ENCODE measurements at regions not wholly inside any gene's neighbourhood (a gene's known extent, or its start where the extent isn't known, plus 50 kb on each side); places are given as distances from the start of the nearest gene placed in this dataset.
"Not testable (repeated sequence)": the region's sequence is repeated elsewhere in the genome, so short reads cannot be mapped to it uniquely, and the experiment has no call there.

GRCh38 chr1:79271759-79272158 lies 265.2 kb upstream of the ADGRL4 start:
- no peak for DNase-seq (ENCODE audit: low read depth in 2 of 2)

GRCh38 chr1:79264975-79265818 lies 258.7 kb upstream of the ADGRL4 start:
- DNase-seq (ENCODE audit: low read depth in 2 of 2) = no peak

- no peak for DNase-seq (ENCODE audit: low read depth in 2 of 2)
These were observed 257.8 kb upstream of the ADGRL4 start for GRCh38 chr1:79264285-79264684.

- no peak for DNase-seq (ENCODE audit: low read depth in 2 of 2)
These were observed 256.3 kb upstream of the ADGRL4 start for GRCh38 chr1:79262745-79263258.

- DNase-seq (ENCODE audit: low read depth in 2 of 2) = peak; percentile 52
These were observed 253.1 kb upstream of the ADGRL4 start for GRCh38 chr1:79259390-79260336.

- DNase-seq (ENCODE audit: low read depth in 2 of 2) = no peak
These were observed 248.9 kb upstream of the ADGRL4 start for GRCh38 chr1:79255421-79255820.

GRCh38 chr1:79252598-79252997 lies 246.1 kb upstream of the ADGRL4 start:
- DNase-seq (ENCODE audit: low read depth in 2 of 2) = no peak

GRCh38 chr1:79239840-79240239 lies 233.3 kb upstream of the ADGRL4 start:
- no peak for DNase-seq (ENCODE audit: low read depth in 2 of 2)

GRCh38 chr1:79235301-79236002 lies 228.9 kb upstream of the ADGRL4 start:
- peak in 1 of 2 donors; percentile 38 for DNase-seq (ENCODE audit: low read depth in 2 of 2)

- no peak for DNase-seq (ENCODE audit: low read depth in 2 of 2)
These were observed 226.3 kb upstream of the ADGRL4 start for GRCh38 chr1:79232818-79233217.

GRCh38 chr1:79230751-79231150 lies 224.2 kb upstream of the ADGRL4 start:
- DNase-seq (ENCODE audit: low read depth in 2 of 2) = not testable (repeated sequence)

- DNase-seq (ENCODE audit: low read depth in 2 of 2) = no peak
These were observed 220.4 kb upstream of the ADGRL4 start for GRCh38 chr1:79226963-79227362.

GRCh38 chr1:79224537-79224936 lies 218.0 kb upstream of the ADGRL4 start:
- no peak for DNase-seq (ENCODE audit: low read depth in 2 of 2)

- no peak for DNase-seq (ENCODE audit: low read depth in 2 of 2)
These were observed 214.0 kb upstream of the ADGRL4 start for GRCh38 chr1:79220509-79220908.

GRCh38 chr1:79215311-79215710 lies 208.8 kb upstream of the ADGRL4 start:
- no peak for DNase-seq (ENCODE audit: low read depth in 2 of 2)

- DNase-seq (ENCODE audit: low read depth in 2 of 2) = no peak
These were observed 201.3 kb upstream of the ADGRL4 start for GRCh38 chr1:79207786-79208185.

GRCh38 chr1:79207331-79207730 lies 200.8 kb upstream of the ADGRL4 start:
- no peak for DNase-seq (ENCODE audit: low read depth in 2 of 2)

- peak in 1 of 2 donors; percentile 10 for DNase-seq (ENCODE audit: low read depth in 2 of 2)
These were observed 198.4 kb upstream of the ADGRL4 start for GRCh38 chr1:79204779-79205479.

- DNase-seq (ENCODE audit: low read depth in 2 of 2) = peak; percentile 35 to 83
These were observed 192.3 kb upstream of the ADGRL4 start for GRCh38 chr1:79198832-79199231.

- peak; percentile 71 to 83 for DNase-seq (ENCODE audit: low read depth in 2 of 2)
These were observed 190.9 kb upstream of the ADGRL4 start for GRCh38 chr1:79197421-79197820.

GRCh38 chr1:79196211-79196610 lies 189.7 kb upstream of the ADGRL4 start:
- no peak for DNase-seq (ENCODE audit: low read depth in 2 of 2)

All from lung microvascular endothelial cell (primary cell).